AG08395 (cell line): ENCODE measurements at regions not wholly inside any gene's neighbourhood (a gene's known extent, or its start where the extent isn't known, plus 50 kb on each side); places are given as distances from the start of the nearest gene placed in this dataset.
"Not testable (repeated sequence)": the region's sequence is repeated elsewhere in the genome, so short reads cannot be mapped to it uniquely, and the experiment has no call there.

Source experiments
- DNase-seq: peaks from one replicate; pipeline ENCODE4 v3.0.0; 2012; ENCODE audit warnings: mixed read lengths, low spot score

DNA sequence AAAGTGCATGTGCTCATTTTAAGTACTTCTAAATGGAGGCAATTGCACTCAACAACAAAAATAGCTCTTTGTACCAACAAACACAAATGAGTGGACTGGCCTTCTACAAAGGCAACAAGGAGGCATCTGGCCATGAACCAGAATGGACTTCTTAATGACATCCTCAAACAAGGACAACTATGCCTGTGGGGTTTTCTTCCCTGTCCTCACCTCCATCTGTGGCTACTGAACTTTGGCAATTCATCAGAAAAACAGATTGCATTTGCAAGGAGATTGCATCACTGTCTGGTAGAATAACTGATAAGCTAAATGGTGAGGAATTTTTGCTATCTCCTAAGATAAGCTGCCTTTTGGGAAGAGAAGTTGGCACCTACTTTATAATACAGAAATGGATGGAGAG lies 447.3 kb upstream of the CCNG1 start:
- DNase-seq = no peak

DNA sequence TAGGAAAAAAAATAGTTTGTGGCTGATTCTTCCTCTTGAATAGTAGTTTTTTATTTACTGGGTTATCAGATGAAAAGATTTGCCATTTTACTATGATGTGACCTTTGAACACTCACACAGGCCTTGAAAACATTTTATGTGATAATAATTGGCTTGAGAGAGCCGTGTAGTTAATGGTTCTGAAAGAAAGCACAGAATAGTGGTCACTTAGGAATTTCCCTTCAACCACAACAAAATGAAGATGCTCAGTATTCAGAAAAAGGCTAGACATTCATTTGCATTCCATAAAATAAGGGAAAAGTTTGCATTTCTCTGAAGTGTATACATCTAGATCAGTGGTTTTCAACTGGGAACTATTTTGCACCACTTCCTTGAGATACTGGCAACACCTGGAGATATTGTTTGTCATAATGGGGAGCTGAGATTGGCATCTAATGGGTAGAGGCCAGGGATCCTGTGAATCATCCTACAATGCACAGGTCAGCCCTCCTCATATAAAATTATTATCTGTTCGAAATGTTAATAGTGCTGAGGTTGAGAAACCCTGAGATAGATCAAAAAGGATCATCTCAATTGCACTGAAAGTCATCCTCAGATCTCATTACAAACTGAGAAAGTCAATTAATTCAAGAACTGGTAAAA lies 446.4 kb upstream of the CCNG1 start:
- DNase-seq = no peak

DNA sequence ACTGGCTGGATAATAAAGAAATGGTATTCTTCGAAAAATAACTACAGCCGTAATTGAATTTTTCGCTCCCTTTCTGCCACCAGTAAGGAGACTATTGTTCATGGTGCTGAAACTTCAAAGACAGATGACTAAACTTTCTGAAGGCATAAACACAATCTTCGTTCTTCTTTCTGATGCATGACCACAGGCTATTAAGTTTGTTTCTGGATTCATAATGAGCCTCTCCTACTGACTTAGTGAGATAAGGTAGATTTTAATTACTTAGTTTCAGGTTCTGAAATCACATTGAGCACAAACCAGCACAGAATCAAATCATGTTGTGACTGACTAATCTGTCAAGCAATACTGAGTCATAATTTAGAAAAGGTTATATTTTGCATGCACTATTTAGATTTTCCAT lies 441.8 kb upstream of the CCNG1 start:
- no peak for DNase-seq

DNA sequence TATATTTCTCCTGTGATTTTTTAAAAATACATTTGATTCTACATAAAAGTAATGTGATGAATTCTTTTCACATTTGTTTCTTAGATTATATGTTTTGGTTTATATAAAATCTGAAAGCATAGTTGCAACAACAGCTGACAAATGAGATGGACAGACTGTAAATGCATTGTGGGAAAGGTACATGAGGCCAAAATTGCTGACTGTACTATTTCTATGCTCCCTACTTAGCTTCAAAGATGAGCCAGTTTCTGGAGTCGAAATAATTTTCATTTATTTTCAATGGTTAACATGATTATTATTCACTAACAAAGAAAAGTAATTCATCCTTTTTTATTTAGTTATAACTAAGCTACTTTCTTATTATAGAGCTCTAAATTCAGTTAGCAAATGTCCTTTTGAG lies 441.3 kb upstream of the CCNG1 start:
- no peak for DNase-seq

- DNase-seq = no peak
These were observed 431.4 kb upstream of the CCNG1 start for GRCh38 chr5:163005949-163006348.

GRCh38 chr5:163022582-163023128 lies 414.7 kb upstream of the CCNG1 start:
- no peak for DNase-seq

- no peak for DNase-seq
These were observed 413.5 kb upstream of the CCNG1 start for GRCh38 chr5:163023846-163024245.

GRCh38 chr5:163024936-163025335 lies 412.5 kb upstream of the CCNG1 start:
- DNase-seq = no peak

- no peak for DNase-seq
These were observed 403.7 kb upstream of the CCNG1 start for GRCh38 chr5:163033656-163034055.

DNA sequence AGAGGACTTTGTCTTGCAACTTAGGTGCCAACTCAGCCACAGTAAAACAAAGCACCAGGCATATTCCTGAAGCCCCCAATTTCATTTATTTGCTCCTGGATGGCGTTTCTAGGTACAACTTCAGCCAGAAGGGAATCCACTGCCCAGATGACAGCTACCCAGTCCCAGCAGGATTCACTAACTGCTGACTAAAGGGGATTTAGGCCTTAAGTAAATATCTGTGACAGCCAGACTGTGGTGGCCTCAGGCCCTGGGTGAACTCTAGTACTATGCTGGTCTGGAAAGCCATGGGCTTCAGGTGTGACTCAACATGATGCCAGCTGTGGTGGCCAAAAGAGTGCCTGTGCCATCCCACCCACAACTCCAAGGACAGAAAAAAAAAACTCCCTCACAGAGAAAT lies 396.1 kb upstream of the CCNG1 start:
- DNase-seq = no peak

DNA sequence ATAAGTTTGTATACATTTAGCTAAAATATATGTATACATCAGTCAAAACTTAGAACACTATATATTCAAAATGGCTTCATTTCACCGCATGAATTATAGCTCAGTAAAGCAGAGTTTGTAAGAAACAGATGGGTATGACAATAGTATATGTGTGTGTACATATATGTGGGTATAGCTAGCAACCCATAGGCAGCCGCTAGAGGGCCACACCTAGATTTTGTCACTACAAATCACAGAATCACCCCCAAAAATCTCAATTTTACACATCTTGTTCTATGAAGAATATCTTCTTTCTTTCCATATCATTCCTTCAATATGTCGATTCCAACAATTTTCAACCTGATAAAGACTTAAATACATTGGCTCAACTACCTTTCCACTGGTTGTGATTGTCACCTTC lies 357.8 kb upstream of the CCNG1 start:
- no peak for DNase-seq

DNA sequence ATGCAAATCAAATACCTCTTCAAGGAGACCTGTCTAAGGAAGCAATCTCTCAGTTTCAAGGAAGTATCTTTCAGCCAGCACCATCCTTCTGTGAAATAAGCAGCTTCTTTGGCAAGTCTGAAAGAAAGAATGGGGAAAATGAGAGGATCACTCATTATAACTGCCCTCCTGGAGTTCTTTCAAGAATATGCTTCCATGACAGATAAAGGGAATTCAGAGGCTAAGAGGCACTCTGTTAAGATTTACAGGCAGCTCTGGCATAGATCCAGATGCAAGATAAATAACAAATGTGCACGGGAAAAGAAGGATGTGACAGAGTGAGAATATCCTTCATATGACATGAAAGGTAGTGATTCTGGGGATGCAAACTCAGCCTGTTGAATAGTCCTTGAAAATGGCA lies 348.2 kb upstream of the CCNG1 start:
- DNase-seq = no peak

DNA sequence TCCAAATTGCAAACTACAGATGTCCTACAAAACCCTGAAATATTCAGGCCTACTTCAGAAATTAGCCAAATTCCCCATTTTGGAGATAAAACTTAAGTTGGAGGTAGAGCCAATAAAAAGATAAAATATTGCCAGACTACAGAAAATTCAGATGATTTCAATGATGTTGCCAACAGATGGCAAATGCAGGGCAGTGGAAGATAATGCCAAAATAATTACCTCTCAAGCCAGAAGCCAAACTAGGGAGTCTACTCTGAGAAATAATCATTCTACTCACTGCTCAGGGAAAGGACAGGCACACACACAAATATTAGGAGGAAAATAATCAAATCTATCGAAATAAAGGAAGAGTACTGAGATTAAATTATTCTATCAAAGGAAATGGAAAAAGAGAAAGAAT lies 347.5 kb upstream of the CCNG1 start:
- no peak for DNase-seq

- DNase-seq = no peak
These were observed 342.8 kb upstream of the CCNG1 start for GRCh38 chr5:163094492-163095180.

DNA sequence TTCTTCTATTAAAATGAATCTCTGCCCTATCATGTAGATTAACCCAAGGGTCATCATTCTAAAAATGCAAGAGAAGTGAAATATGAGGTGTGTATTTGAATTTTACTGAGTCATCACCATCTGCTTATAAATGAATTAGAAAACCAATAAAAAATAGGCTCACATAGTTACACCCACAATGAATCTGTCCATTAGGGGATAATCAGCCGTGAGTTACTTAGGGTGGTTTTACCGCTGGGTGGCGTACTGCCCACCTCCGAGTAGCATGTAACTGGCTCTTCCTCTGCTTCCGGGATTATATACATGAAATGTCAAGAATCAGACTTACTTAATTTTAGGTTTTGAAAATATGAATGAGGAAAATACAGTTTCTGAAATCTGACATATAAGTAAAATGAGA lies 332.9 kb upstream of the CCNG1 start:
- DNase-seq = no peak

DNA sequence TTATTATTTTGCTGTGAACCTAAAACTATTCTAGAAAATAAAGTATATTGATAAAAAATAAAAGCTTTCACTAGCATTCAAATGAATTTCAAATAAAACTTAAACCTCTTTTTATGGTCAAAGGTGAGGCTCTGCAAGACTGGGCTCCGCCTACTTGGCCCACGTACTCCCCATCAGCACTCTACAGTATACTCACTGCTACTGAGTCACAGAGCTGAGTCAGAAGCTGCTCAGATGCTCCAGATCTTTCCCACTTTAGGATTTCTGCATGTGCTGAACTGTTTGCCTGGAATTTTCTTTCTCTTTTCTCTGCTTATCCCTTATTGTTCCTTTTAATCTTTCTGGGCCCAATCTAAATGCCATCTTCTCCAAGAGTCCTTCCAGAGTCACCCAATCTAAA lies 331.9 kb upstream of the CCNG1 start:
- no peak for DNase-seq

GRCh38 chr5:163106098-163106497 lies 331.3 kb upstream of the CCNG1 start:
- DNase-seq = no peak

- no peak for DNase-seq
These were observed 329.0 kb upstream of the CCNG1 start for GRCh38 chr5:163108351-163108750.

DNA sequence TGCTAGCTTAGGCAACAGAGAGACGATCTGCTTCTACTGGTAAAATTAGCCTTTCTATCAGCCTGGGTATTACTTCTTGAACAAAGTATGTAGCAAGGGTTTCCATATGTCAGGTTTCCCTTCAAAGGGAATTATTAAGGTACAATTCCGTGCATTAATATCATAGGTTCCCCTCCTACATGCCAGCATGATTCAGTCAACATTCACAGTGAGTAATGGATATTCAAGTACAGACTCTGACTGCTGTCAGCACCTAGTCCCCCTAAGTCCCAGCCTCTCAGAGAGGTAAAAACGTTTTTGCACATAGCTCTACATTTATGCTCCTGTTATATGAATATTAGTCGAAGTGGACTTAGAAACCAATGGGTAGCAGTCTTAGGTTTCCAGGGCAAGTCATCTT lies 322.4 kb upstream of the CCNG1 start:
- no peak for DNase-seq

DNA sequence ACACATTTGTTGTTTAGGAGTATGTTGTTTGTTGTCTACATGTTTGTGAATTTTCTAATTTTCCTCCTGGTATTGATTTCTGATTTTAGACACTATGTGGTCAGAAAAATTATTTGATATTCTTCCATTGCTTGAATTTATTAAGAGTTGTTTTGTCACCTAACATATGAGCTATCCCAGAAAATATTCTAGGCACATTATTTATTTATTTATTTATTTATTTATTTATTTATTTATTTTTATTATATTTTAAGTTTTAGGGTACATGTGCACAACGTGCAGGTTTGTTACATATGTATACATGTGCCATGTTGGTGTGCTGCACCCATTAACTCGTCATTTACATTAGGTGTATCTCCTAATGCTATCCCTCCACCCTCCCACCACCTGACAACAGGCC lies 320.8 kb upstream of the CCNG1 start:
- DNase-seq = not testable (repeated sequence)

DNA sequence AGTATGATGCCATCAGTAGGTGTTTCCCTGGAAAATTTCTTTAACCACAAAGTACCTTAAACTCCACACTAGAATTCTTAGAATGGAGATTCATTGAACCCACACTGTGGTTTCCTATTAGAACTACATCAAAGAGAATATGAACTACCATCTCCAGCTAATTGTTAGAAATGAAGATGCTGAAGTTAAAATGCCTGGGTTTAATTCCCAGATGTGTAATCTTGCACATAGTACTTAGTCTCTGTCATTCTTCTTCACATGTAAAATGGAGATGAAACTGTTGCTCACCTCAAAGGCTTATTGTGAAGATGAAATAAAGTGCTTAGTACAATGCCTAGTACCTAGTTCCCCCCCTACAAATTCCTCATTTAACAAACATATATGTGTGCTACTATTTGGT lies 303.3 kb upstream of the CCNG1 start:
- no peak for DNase-seq

DNA sequence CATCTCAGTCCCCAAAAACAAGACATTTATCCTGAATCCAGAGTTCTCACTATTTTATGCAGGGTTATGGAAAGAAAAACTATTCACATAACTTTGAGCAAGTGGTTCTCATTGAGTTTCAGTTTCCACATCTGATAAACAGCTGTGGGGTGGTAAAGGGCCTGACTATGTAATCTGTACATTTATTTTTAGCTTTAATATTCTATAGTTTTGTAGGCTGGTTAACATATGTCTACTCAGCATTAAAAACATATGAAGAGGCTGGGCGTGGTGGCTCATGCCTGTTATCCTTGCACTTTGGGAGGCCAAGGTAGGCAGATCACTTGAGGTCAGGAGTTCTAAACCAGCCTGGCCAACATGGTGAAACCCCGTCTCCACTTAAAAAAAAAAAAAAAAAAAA lies 301.5 kb upstream of the CCNG1 start:
- no peak for DNase-seq

DNA sequence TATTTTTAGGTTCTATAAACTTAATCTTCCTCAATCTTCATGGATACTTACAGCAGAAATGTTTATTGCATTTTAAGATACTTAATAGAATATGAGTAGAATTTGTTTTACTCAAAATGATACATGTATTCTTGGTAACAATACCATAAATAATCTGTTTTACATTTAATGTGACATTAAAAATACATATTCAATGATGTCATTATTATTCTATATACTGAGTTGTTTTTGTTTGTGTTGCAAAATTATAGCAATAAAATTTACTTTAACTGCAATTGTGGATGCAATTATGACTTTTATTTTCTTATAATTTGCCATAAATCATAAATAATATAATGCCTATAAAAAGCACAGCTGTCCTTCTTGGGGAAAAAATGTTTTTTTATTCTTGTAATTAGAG lies 275.9 kb upstream of the CCNG1 start:
- DNase-seq = no peak

DNA sequence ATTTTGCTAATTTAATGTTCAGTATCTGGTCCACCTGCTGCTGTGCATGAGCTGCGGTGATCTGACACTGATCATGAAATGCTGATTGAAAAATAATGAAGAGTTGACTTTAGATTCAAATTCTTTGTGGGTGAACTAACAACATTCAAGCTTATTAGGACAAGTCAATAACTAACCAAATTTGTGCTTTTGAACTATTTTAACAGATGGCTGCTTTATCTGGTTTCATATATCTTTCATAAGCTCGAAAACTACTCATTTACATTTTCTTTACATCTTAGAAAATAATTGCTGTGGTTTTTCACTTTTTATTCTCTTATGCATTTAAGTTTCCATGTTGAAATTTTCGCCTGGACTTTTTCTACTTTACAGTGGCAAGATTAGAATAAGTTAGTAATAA lies 274.8 kb upstream of the CCNG1 start:
- no peak for DNase-seq
